ENCODE measurements at regions not wholly inside any gene's neighbourhood (a gene's known extent, or its start where the extent isn't known, plus 50 kb on each side); places are given as distances from the start of the nearest gene placed in this dataset.

- Histone ChIP-seq H3K4me1 (ENCODE audit: insufficient read depth, low read length) (peaks cover 31% of the 10 kb centered on the region), H3K9me3 (ENCODE audit: insufficient read depth, low read length, severe bottlenecking) (no peaks in the 10 kb centered on the region), H3K27ac (ENCODE audit: low read length) (no peak overlapping the region), H2AFZ (ENCODE audit: low read depth, low read length) (no peak overlapping the region), H3K79me2 (ENCODE audit: insufficient read depth, low read length) (no peaks in the 10 kb centered on the region), H3K36me3 (ENCODE audit: insufficient read depth, low read length) (no peaks in the 10 kb centered on the region), H4K20me1 (ENCODE audit: insufficient read depth, low read length) (no peaks in the 10 kb centered on the region; the same call in 1 of the 2 replicates), H3K9ac (ENCODE audit: low read depth, low read length) (no peak overlapping the region), H3K27me3 (ENCODE audit: insufficient read depth, low read length, poor library complexity) (no peaks in the 10 kb centered on the region), H3K4me3 (ENCODE audit: low read depth in 1 of 2, low read length in 2 of 2) (no peak overlapping the region), H3K4me2 (ENCODE audit: insufficient read depth, low read length) (no peak overlapping the region)
- ATAC-seq (ENCODE audit: insufficient read depth, low read depth) (no peak), DNase-seq (no peak)
- TF ChIP-seq CTCF (IDR thresholded peaks at IDR 0.05; ENCODE audit: borderline replicate concordance, extremely low read depth, low read length, poor library complexity, severe bottlenecking) (no peak), EZH2 (IDR thresholded peaks at IDR 0.05; ENCODE audit: borderline replicate concordance, low read depth, low read length, severe bottlenecking) (no peak)
Observed at GRCh38 chr13:106374631-106375030, 160.8 kb downstream of the EFNB2 start.

- Histone ChIP-seq H3K4me2 (ENCODE audit: insufficient read depth, low read length) (peak overlapping the region; percentile 23; the same call in 1 of the 2 replicates), H3K27ac (ENCODE audit: low read length) (no peak overlapping the region), H3K4me1 (ENCODE audit: insufficient read depth, low read length) (peaks cover 31% of the 10 kb centered on the region), H3K4me3 (ENCODE audit: low read depth in 1 of 2, low read length in 2 of 2) (no peak overlapping the region), H3K36me3 (ENCODE audit: insufficient read depth, low read length) (no peaks in the 10 kb centered on the region), H2AFZ (ENCODE audit: low read depth, low read length) (no peak overlapping the region), H4K20me1 (ENCODE audit: insufficient read depth, low read length) (no peaks in the 10 kb centered on the region; the same call in 1 of the 2 replicates), H3K27me3 (ENCODE audit: insufficient read depth, low read length, poor library complexity) (no peaks in the 10 kb centered on the region), H3K79me2 (ENCODE audit: insufficient read depth, low read length) (no peaks in the 10 kb centered on the region), H3K9ac (ENCODE audit: low read depth, low read length) (no peak overlapping the region), H3K9me3 (ENCODE audit: insufficient read depth, low read length, severe bottlenecking) (no peaks in the 10 kb centered on the region)
- peak; percentile 80 for ATAC-seq (ENCODE audit: insufficient read depth, low read depth)
- no peak for TF ChIP-seq EZH2 (IDR thresholded peaks at IDR 0.05; ENCODE audit: borderline replicate concordance, low read depth, low read length, severe bottlenecking)
- TF ChIP-seq CTCF (IDR thresholded peaks at IDR 0.05; ENCODE audit: borderline replicate concordance, extremely low read depth, low read length, poor library complexity, severe bottlenecking): no peak
- DNase-seq: peak; percentile 49
Observed at GRCh38 chr13:106373989-106374572, 161.4 kb downstream of the EFNB2 start.

- H3K36me3 ChIP-seq (ENCODE audit: insufficient read depth, low read length): no peaks in the 10 kb centered on the region
- no peak overlapping the region for H3K9ac ChIP-seq (ENCODE audit: low read depth, low read length)
- ATAC-seq (ENCODE audit: insufficient read depth, low read depth): peak; percentile 60
- peak overlapping the region; percentile 23; the same call in 1 of the 2 replicates for H3K4me2 ChIP-seq (ENCODE audit: insufficient read depth, low read length)
- no peak overlapping the region for H3K4me3 ChIP-seq (ENCODE audit: low read depth in 1 of 2, low read length in 2 of 2)
- H2AFZ ChIP-seq (ENCODE audit: low read depth, low read length): no peak overlapping the region
- TF ChIP-seq CTCF (IDR thresholded peaks at IDR 0.05; ENCODE audit: borderline replicate concordance, extremely low read depth, low read length, poor library complexity, severe bottlenecking): no peak
- TF ChIP-seq EZH2 (IDR thresholded peaks at IDR 0.05; ENCODE audit: borderline replicate concordance, low read depth, low read length, severe bottlenecking): no peak
- no peaks in the 10 kb centered on the region for H3K79me2 ChIP-seq (ENCODE audit: insufficient read depth, low read length)
- no peaks in the 10 kb centered on the region for H3K9me3 ChIP-seq (ENCODE audit: insufficient read depth, low read length, severe bottlenecking)
- peaks cover 31% of the 10 kb centered on the region for H3K4me1 ChIP-seq (ENCODE audit: insufficient read depth, low read length)
- peak; percentile 57 for DNase-seq
- no peak overlapping the region for H3K27ac ChIP-seq (ENCODE audit: low read length)
- H3K27me3 ChIP-seq (ENCODE audit: insufficient read depth, low read length, poor library complexity): no peaks in the 10 kb centered on the region
- H4K20me1 ChIP-seq (ENCODE audit: insufficient read depth, low read length): no peaks in the 10 kb centered on the region; the same call in 1 of the 2 replicates
Observed at GRCh38 chr13:106373304-106373988, 162.0 kb downstream of the EFNB2 start.
